ENCODE measurements at regions not wholly inside any gene's neighbourhood (a gene's known extent, or its start where the extent isn't known, plus 50 kb on each side); places are given as distances from the start of the nearest gene placed in this dataset.
A peak's percentile ranks its signal among the peaks of the same experiment; 100 is the strongest.

DNA sequence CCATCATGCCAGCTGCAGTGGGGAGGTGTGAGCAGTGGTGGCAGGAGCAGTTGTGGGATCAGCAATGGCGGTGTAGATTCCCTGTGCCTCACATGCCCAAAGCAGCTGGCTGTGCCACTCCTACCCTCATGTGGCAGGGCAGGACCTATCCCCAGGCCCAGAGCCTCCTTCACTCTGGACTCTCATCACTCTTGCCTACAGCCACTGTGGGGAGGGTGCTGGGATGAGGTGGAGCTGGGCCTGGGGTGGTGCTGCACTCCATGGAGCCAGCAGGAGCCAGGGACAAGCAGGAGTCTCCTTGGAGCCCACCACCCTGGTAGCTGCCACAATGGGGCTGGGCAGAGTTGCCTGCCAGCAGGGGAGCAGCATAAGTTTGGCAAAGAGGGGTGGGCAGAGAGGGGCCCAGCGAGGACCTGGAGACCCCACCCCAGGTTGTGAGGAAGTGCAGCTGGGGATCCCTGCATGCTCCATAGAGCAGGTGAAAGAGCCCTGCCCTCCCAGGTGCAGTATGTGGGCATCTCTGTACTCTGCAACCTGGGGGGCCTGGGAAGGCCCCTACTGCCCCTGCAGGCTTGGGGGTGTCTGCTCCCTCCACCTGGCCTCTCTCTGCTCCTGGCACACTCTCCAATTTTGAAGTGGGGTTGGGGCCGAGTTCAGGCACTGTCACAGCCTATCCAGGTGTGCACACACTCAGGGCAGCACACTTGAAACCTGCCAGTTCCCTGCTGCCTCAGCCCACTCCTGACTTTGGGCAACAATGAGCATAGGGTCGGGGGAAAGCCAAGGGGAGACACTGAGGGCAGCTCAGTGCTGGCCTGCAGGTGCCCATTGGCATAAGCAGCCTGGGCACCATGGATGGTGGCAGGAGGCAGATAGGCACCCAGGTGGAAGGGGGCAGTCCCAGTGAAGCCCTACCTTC, 74.0 kb upstream of the INTU start:
- DNase-seq (ENCODE audit: low read depth in 4 of 4, low spot score in 2 of 4): no peak

DNA sequence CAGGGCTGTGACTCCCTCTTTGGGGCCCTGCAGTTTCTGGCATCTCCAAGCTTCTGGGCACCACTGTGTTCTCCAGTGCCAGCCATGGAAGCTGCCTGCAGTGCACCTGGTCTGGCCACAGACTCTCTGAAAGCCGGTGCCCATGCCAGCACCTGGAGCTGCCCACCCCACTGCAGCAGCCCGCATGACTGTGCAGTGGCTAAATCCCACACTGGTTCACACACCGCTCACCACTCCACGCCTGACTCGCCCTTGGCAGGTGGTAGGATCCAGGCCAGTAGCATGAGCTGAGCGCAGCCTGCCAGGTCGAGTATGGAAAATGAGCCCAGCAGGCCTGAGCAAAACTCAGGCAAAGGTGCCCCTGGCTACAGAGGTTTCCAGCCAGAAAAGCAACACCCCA, 72.8 kb upstream of the INTU start:
- no peak for DNase-seq (ENCODE audit: low read depth in 4 of 4, low spot score in 2 of 4)

GRCh38 chr4:127560755-127561154, 72.0 kb upstream of the INTU start:
- no peak for DNase-seq (ENCODE audit: low read depth in 4 of 4, low spot score in 2 of 4)

DNA sequence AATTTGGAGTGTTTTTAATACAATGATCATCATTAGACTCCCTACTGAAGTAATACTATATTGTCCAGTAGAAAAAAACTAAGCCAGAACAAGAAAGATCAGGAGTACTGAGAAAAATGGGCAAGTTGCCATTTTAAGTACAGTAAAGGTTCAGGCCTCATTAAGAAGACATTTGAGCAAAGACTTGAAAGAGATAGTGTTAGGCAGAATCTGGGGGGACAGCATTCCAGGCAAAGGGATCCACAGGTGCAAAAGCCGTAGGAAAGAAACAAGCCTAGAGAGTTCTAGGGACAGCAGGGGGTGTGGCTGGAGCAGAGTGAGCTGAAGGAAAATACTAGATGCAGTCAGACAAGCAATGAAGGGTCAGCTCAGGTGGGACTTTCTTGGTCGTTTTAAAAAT, 58.1 kb upstream of the INTU start:
- no peak for DNase-seq (ENCODE audit: low read depth in 4 of 4, low spot score in 2 of 4)

GRCh38 chr4:127575888-127576287, 56.9 kb upstream of the INTU start:
- peak in 2 of 4 donors; percentile 8 to 31 for DNase-seq (ENCODE audit: low read depth in 4 of 4, low spot score in 2 of 4)

GRCh38 chr4:127578491-127578890, 54.3 kb upstream of the INTU start:
- DNase-seq (ENCODE audit: low read depth in 4 of 4, low spot score in 2 of 4): no peak

GRCh38 chr4:127578967-127579366, 53.8 kb upstream of the INTU start:
- no peak for DNase-seq (ENCODE audit: low read depth in 4 of 4, low spot score in 2 of 4)

- DNase-seq (ENCODE audit: low read depth in 4 of 4, low spot score in 2 of 4): no peak
Observed at GRCh38 chr4:127579821-127580220, 52.9 kb upstream of the INTU start.

GRCh38 chr4:127580300-127580699, 52.5 kb upstream of the INTU start:
- no peak for DNase-seq (ENCODE audit: low read depth in 4 of 4, low spot score in 2 of 4)

GRCh38 chr4:127580891-127581290, 51.9 kb upstream of the INTU start:
- DNase-seq (ENCODE audit: low read depth in 4 of 4, low spot score in 2 of 4): no peak
